Panc1 (cell line): ENCODE measurements at regions not wholly inside any gene's neighbourhood (a gene's known extent, or its start where the extent isn't known, plus 50 kb on each side); places are given as distances from the start of the nearest gene placed in this dataset.

Source experiments
- ATAC-seq: fragments of 200-7000 bp; cut with Tn5 transposase; 2 replicates; pipeline ENCODE4 v1.9.1; 2020; ENCODE audit warnings: mild to moderate bottlenecking, moderate library complexity
- BruUV-seq: library from RNA; stranded (reverse); fragments of 400-500 nt; replicated peaks from 2 replicates; lab custom pipeline; 2021; lab: Mats Ljungman, UMichigan
- CTCF ChIA-PET: fragments of 300-600 bp; sonication (Branson Sonifier 250); formaldehyde crosslinking; loops from one replicate; lab custom pipeline; 2022; ENCODE audit warnings: antibody characterized with exemption; lab: Charles Lee
- POLR2A ChIA-PET: fragments of 300-600 bp; sonication (Branson Sonifier 250); formaldehyde crosslinking; loops from one replicate; lab custom pipeline; 2022; ENCODE audit warnings: antibody characterized with exemption; lab: Charles Lee
- DNase-seq: peaks from one replicate; pipeline ENCODE4 v3.0.0-alpha.2; 2010; ENCODE audit warnings: low read depth, low spot score
- H3K27ac ChIP-seq: 2 replicates; pipeline ENCODE4 v1.5.1; 2011; ENCODE audit warnings: mild to moderate bottlenecking, low read length, inconsistent platforms
- H3K27me3 ChIP-seq: fragments of 200-500 bp; sonication (Bioruptor generic); 2 replicates; pipeline ENCODE4 v1.6.0; 2014; ENCODE audit warnings: low read length, inconsistent platforms; ENCODE audit not compliant: control insufficient read depth, insufficient read depth
- H3K36me3 ChIP-seq: fragments of 200-500 bp; sonication (Bioruptor generic); 2 replicates; pipeline ENCODE4 v1.5.1; 2014; ENCODE audit warnings: inconsistent platforms, mild to moderate bottlenecking, low read length, moderate library complexity; ENCODE audit not compliant: control insufficient read depth, insufficient read depth
- H3K4me1 ChIP-seq: 2 replicates; pipeline ENCODE4 v1.5.1; 2011; ENCODE audit warnings: inconsistent platforms, mild to moderate bottlenecking, low read length, moderate library complexity; ENCODE audit not compliant: control insufficient read depth, insufficient read depth
- H3K4me3 ChIP-seq, 2 experiments: 2 replicates each; pipeline ENCODE4 v1.5.1; 2011 to 2012; ENCODE audit warnings: low read depth in 2 of 2, low read length in 2 of 2, mild to moderate bottlenecking in 2 of 2, inconsistent platforms in 1 of 2, moderate library complexity in 1 of 2
- H3K9me3 ChIP-seq: fragments of 200-500 bp; sonication (Bioruptor generic); 2 replicates; pipeline ENCODE4 v1.5.1; 2014; ENCODE audit warnings: low read depth, mild to moderate bottlenecking, inconsistent platforms, low read length, moderate library complexity; ENCODE audit not compliant: control insufficient read depth, insufficient read depth
- CTCF ChIP-seq: fragments of 450-650 bp; IDR thresholded peaks from 2 replicates; pipeline ENCODE4 v1.5.1; 2017; ENCODE audit warnings: mild to moderate bottlenecking
- POLR2AphosphoS5 ChIP-seq: IDR thresholded peaks from 2 replicates; pipeline ENCODE4 v1.6.1; 2012; ENCODE audit warnings: mild to moderate bottlenecking, low read depth, low read length, moderate library complexity
- REST ChIP-seq, 2 experiments: IDR thresholded peaks; 2 replicates each; pipeline ENCODE4 v1.6.1; 2011 to 2012; ENCODE audit warnings: low read depth in 2 of 2, control low read depth in 1 of 2, low read length in 1 of 2, mild to moderate bottlenecking in 1 of 2, moderate library complexity in 1 of 2; ENCODE audit not compliant: insufficient read depth in 1 of 2
- SIN3A ChIP-seq: IDR thresholded peaks from 2 replicates; pipeline ENCODE4 v1.6.1; 2012; ENCODE audit warnings: low read depth, mild to moderate bottlenecking, low read length, moderate library complexity, borderline replicate concordance; ENCODE audit not compliant: insufficient read depth
- TCF7L2 ChIP-seq: IDR thresholded peaks from 2 replicates; pipeline ENCODE4 v1.6.1; 2011; ENCODE audit warnings: mild to moderate bottlenecking, low read depth, low read length, inconsistent platforms
- in situ Hi-C: cut with HindIII; loops from 2 replicates; pipeline ENCODE4 v1.10.0; 2016; ENCODE audit warnings: low sequenced_read_pairs, low pct_unique_long_range_greater_than_20kb
- intact Hi-C: fragments of 100-400 bp; cut with micrococcal nuclease; formaldehyde crosslinking; loops from one replicate; pipeline ENCODE4 v1.10.0; 2022; ENCODE audit not compliant: unreplicated experiment

GRCh38 chr18:43883886-43884285 lies 606.6 kb upstream of the SYT4 start:
- Histone ChIP-seq H3K4me1 (no peaks in the 10 kb centered on the region), H3K36me3 (no peaks in the 10 kb centered on the region), H3K9me3 (no peaks in the 10 kb centered on the region), H3K4me3 (no peak overlapping the region), H3K27ac (no peak overlapping the region), H3K27me3 (no peaks in the 10 kb centered on the region)
- in situ Hi-C loops (no loop called here), intact Hi-C loops (no loop called here)
- no peak for TF ChIP-seq REST (IDR thresholded peaks at IDR 0.05; ENCODE audit: insufficient read depth in 1 of 2, low read depth in 2 of 2, low read length in 1 of 2)
- TF ChIP-seq TCF7L2: no peak
- no peak for TF ChIP-seq CTCF
- no peak for TF ChIP-seq SIN3A
- no peak for TF ChIP-seq POLR2AphosphoS5
- no TSS peak for BruUV-seq
- CTCF ChIA-PET: no interaction called here
- ATAC-seq (no peak), DNase-seq (no peak)
- POLR2A ChIA-PET: no interaction called here

GRCh38 chr18:43886341-43886740 lies 609.1 kb upstream of the SYT4 start:
- intact Hi-C loops: no loop called here
- no TSS peak for BruUV-seq
- H3K27ac ChIP-seq: no peak overlapping the region
- DNase-seq (no peak), ATAC-seq (no peak)
- H3K4me1 ChIP-seq: no peaks in the 10 kb centered on the region
- no peak overlapping the region for H3K4me3 ChIP-seq
- no peaks in the 10 kb centered on the region for H3K9me3 ChIP-seq
- H3K36me3 ChIP-seq: no peaks in the 10 kb centered on the region
- TF ChIP-seq CTCF (no peak), POLR2AphosphoS5 (no peak), TCF7L2 (no peak)
- CTCF ChIA-PET: interaction anchor here (0.6 kb wide), 1 partner anchor 1788 kb away, joined by 4 read pairs; no protein-coding TSS in a partner anchor
- in situ Hi-C loops: no loop called here
- POLR2A ChIA-PET: no interaction called here
- no peaks in the 10 kb centered on the region for H3K27me3 ChIP-seq
